HL-60 (cell line): ENCODE measurements at regions not wholly inside any gene's neighbourhood (a gene's known extent, or its start where the extent isn't known, plus 50 kb on each side); places are given as distances from the start of the nearest gene placed in this dataset.

Experiments used
- CTCF ChIP-seq: IDR thresholded peaks from one replicate; pipeline ENCODE4 v1.5.1; 2011; ENCODE audit warnings: low read length, control low read depth, inconsistent platforms; ENCODE audit not compliant: insufficient read depth
- GABPA ChIP-seq: IDR thresholded peaks from 2 replicates; pipeline ENCODE4 v1.6.1; 2012; ENCODE audit warnings: low read depth
- POLR2AphosphoS5 ChIP-seq: IDR thresholded peaks from 2 replicates; pipeline ENCODE4 v1.6.1; 2012; ENCODE audit warnings: low read depth
- REST ChIP-seq: IDR thresholded peaks from 2 replicates; pipeline ENCODE4 v1.6.1; 2012; ENCODE audit warnings: low read depth; ENCODE audit not compliant: insufficient replicate concordance
- SPI1 ChIP-seq: IDR thresholded peaks from 2 replicates; pipeline ENCODE4 v1.6.1; 2012; ENCODE audit warnings: low read depth, mild to moderate bottlenecking, borderline replicate concordance

- TF ChIP-seq CTCF (no peak), REST (no peak), POLR2AphosphoS5 (no peak), GABPA (no peak), SPI1 (no peak)
These were observed 185.4 kb downstream of the LYPLAL1 start for GRCh38 chr1:219359126-219359525.
